ENCODE measurements at regions not wholly inside any gene's neighbourhood (a gene's known extent, or its start where the extent isn't known, plus 50 kb on each side); places are given as distances from the start of the nearest gene placed in this dataset.
A peak's percentile ranks its signal among the peaks of the same experiment; 100 is the strongest.

- Histone ChIP-seq H2BK15ac (ENCODE audit: low read length) (no peak overlapping the region), H2BK120ac (ENCODE audit: low read depth, low read length) (no peak overlapping the region), H3K27ac (replicated peaks; ENCODE audit: low read length) (no peak overlapping the region), H2BK12ac (ENCODE audit: low read length) (no peak overlapping the region), H3K4me1 (ENCODE audit: control insufficient read depth in 2 of 2, insufficient read depth in 1 of 2, low read depth in 1 of 2, low read length in 2 of 2) (peaks cover 28 to 29% of the 10 kb centered on the region in 2 donors), H3K14ac (ENCODE audit: low read length) (no peak overlapping the region), H3K79me1 (ENCODE audit: low read depth, low read length) (no peaks in the 10 kb centered on the region), H4K91ac (ENCODE audit: low read depth, low read length, poor library complexity) (no peak overlapping the region), H3K9ac (ENCODE audit: low read depth, low read length, poor library complexity) (no peak overlapping the region), H3K18ac (ENCODE audit: low read length) (peak overlapping the region; percentile 13), H4K8ac (ENCODE audit: low read depth, low read length) (no peak overlapping the region), H3K4ac (ENCODE audit: low read length) (no peak overlapping the region), H2AFZ (ENCODE audit: low read length) (no peak overlapping the region), H3K9me3 (replicated peaks in 1 of 2; ENCODE audit: control insufficient read depth in 2 of 2, insufficient read depth in 1 of 2, low read depth in 1 of 2, low read length in 2 of 2) (no peaks in the 10 kb centered on the region), H2AK5ac (ENCODE audit: low read depth, low read length) (peak overlapping the region; percentile 81), H3K36me3 (replicated peaks in 1 of 2; ENCODE audit: control insufficient read depth in 2 of 2, insufficient read depth in 2 of 2, low read length in 2 of 2) (no peaks in the 10 kb centered on the region), H3K27me3 (ENCODE audit: control insufficient read depth in 3 of 3, insufficient read depth in 3 of 3, low read depth in 1 of 3, low read length in 3 of 3) (peaks cover 0 to 19% (median 0%) of the 10 kb centered on the region in 3 experiments), H2BK5ac (ENCODE audit: low read length) (no peak overlapping the region), H3K4me3 (ENCODE audit: low read length in 2 of 2) (no peak overlapping the region), H3K23ac (ENCODE audit: low read depth, low read length, poor library complexity) (no peak overlapping the region), H3K4me2 (ENCODE audit: insufficient read depth, low read length, poor library complexity, severe bottlenecking) (no peak overlapping the region)
- DNase-seq (ENCODE audit: low spot score): no peak
- no CpG with 5 or more reads among the region's 5 CpGs for WGBS, 2 donors (ENCODE audit: extremely low coverage in 2 of 2, insufficient read length in 2 of 2, insufficient replicate concordance in 1 of 2)
Measured at GRCh38 chrX:68895778-68896177, 67.0 kb downstream of the EFNB1 start.

- H2AK5ac ChIP-seq (ENCODE audit: low read depth, low read length): peak overlapping the region; percentile 81
- H3K27me3 ChIP-seq (ENCODE audit: control insufficient read depth in 3 of 3, insufficient read depth in 3 of 3, low read depth in 1 of 3, low read length in 3 of 3): peaks cover 0 to 19% (median 0%) of the 10 kb centered on the region in 3 experiments
- no peak overlapping the region for H2BK12ac ChIP-seq (ENCODE audit: low read length)
- WGBS, 2 donors (ENCODE audit: extremely low coverage in 2 of 2, insufficient read length in 2 of 2, insufficient replicate concordance in 1 of 2): no CpG with 5 or more reads among the region's 4 CpGs
- H3K4ac ChIP-seq (ENCODE audit: low read length): no peak overlapping the region
- H3K4me3 ChIP-seq (ENCODE audit: low read length in 2 of 2): peak overlapping the region in 1 of 2 donors; percentile 19
- H3K4me2 ChIP-seq (ENCODE audit: insufficient read depth, low read length, poor library complexity, severe bottlenecking): peak overlapping the region; percentile 40
- H3K14ac ChIP-seq (ENCODE audit: low read length): no peak overlapping the region
- H2BK15ac ChIP-seq (ENCODE audit: low read length): no peak overlapping the region
- no peak for DNase-seq (ENCODE audit: low spot score)
- H2BK5ac ChIP-seq (ENCODE audit: low read length): no peak overlapping the region
- H3K27ac ChIP-seq (replicated peaks; ENCODE audit: low read length): peak overlapping the region; percentile 90
- H3K36me3 ChIP-seq (replicated peaks in 1 of 2; ENCODE audit: control insufficient read depth in 2 of 2, insufficient read depth in 2 of 2, low read length in 2 of 2): no peaks in the 10 kb centered on the region
- no peak overlapping the region for H2BK120ac ChIP-seq (ENCODE audit: low read depth, low read length)
- peak overlapping the region; percentile 92 for H2AFZ ChIP-seq (ENCODE audit: low read length)
- peak overlapping the region; percentile 60 for H3K9ac ChIP-seq (ENCODE audit: low read depth, low read length, poor library complexity)
- peak overlapping the region; percentile 83 for H3K18ac ChIP-seq (ENCODE audit: low read length)
- no peaks in the 10 kb centered on the region for H3K79me1 ChIP-seq (ENCODE audit: low read depth, low read length)
- H4K8ac ChIP-seq (ENCODE audit: low read depth, low read length): no peak overlapping the region
- no peaks in the 10 kb centered on the region for H3K9me3 ChIP-seq (replicated peaks in 1 of 2; ENCODE audit: control insufficient read depth in 2 of 2, insufficient read depth in 1 of 2, low read depth in 1 of 2, low read length in 2 of 2)
- H3K4me1 ChIP-seq (ENCODE audit: control insufficient read depth in 2 of 2, insufficient read depth in 1 of 2, low read depth in 1 of 2, low read length in 2 of 2): peaks cover 28 to 29% of the 10 kb centered on the region in 2 donors
- H4K91ac ChIP-seq (ENCODE audit: low read depth, low read length, poor library complexity): peak overlapping the region; percentile 64
- no peak overlapping the region for H3K23ac ChIP-seq (ENCODE audit: low read depth, low read length, poor library complexity)
Measured at GRCh38 chrX:68895341-68895755, 66.5 kb downstream of the EFNB1 start.

- H2BK5ac ChIP-seq (ENCODE audit: low read length): peak overlapping the region; percentile 88
- H4K91ac ChIP-seq (ENCODE audit: low read depth, low read length, poor library complexity): peak overlapping the region; percentile 64
Measured at GRCh38 chrX:68894513-68895340, 65.9 kb downstream of the EFNB1 start.

GRCh38 chrX:68894142-68894512 lies 65.3 kb downstream of the EFNB1 start:
- H2AFZ ChIP-seq (ENCODE audit: low read length): peak overlapping the region; percentile 92
- H3K4me2 ChIP-seq (ENCODE audit: insufficient read depth, low read length, poor library complexity, severe bottlenecking): no peak overlapping the region
- no peak overlapping the region for H3K4me3 ChIP-seq (ENCODE audit: low read length in 2 of 2)
- no peak overlapping the region for H4K91ac ChIP-seq (ENCODE audit: low read depth, low read length, poor library complexity)
- DNase-seq (ENCODE audit: low spot score): no peak
- peak overlapping the region; percentile 70 for H3K9ac ChIP-seq (ENCODE audit: low read depth, low read length, poor library complexity)
- peak overlapping the region; percentile 79 for H3K27ac ChIP-seq (replicated peaks; ENCODE audit: low read length)
- H2BK5ac ChIP-seq (ENCODE audit: low read length): peak overlapping the region; percentile 88
- no peak overlapping the region for H3K14ac ChIP-seq (ENCODE audit: low read length)
- peaks cover 0 to 15% (median 0%) of the 10 kb centered on the region in 3 experiments for H3K27me3 ChIP-seq (ENCODE audit: control insufficient read depth in 3 of 3, insufficient read depth in 3 of 3, low read depth in 1 of 3, low read length in 3 of 3)
- no peaks in the 10 kb centered on the region for H3K36me3 ChIP-seq (replicated peaks in 1 of 2; ENCODE audit: control insufficient read depth in 2 of 2, insufficient read depth in 2 of 2, low read length in 2 of 2)
- peak overlapping the region; percentile 73 for H2BK12ac ChIP-seq (ENCODE audit: low read length)
- H2BK15ac ChIP-seq (ENCODE audit: low read length): peak overlapping the region; percentile 49
- no peak overlapping the region for H3K23ac ChIP-seq (ENCODE audit: low read depth, low read length, poor library complexity)
- H3K18ac ChIP-seq (ENCODE audit: low read length): peak overlapping the region; percentile 84
- H4K8ac ChIP-seq (ENCODE audit: low read depth, low read length): no peak overlapping the region
- peak overlapping the region; percentile 99 for H2BK120ac ChIP-seq (ENCODE audit: low read depth, low read length)
- no peaks in the 10 kb centered on the region for H3K79me1 ChIP-seq (ENCODE audit: low read depth, low read length)
- peak overlapping the region; percentile 94 for H2AK5ac ChIP-seq (ENCODE audit: low read depth, low read length)
- no CpG with 5 or more reads among the region's 8 CpGs for WGBS, 2 donors (ENCODE audit: extremely low coverage in 2 of 2, insufficient read length in 2 of 2, insufficient replicate concordance in 1 of 2)
- H3K4ac ChIP-seq (ENCODE audit: low read length): peak overlapping the region; percentile 53
- H3K4me1 ChIP-seq (ENCODE audit: control insufficient read depth in 2 of 2, insufficient read depth in 1 of 2, low read depth in 1 of 2, low read length in 2 of 2): peaks cover 28 to 29% of the 10 kb centered on the region in 2 donors
- H3K9me3 ChIP-seq (replicated peaks in 1 of 2; ENCODE audit: control insufficient read depth in 2 of 2, insufficient read depth in 1 of 2, low read depth in 1 of 2, low read length in 2 of 2): no peaks in the 10 kb centered on the region

More at GRCh38 chrX:68894513-68895340, 65.9 kb downstream of the EFNB1 start:
- Histone ChIP-seq H3K4me2 (ENCODE audit: insufficient read depth, low read length, poor library complexity, severe bottlenecking) (peak overlapping the region; percentile 40), H3K27ac (replicated peaks; ENCODE audit: low read length) (peak overlapping the region; percentile 90), H2BK15ac (ENCODE audit: low read length) (no peak overlapping the region), H3K9ac (ENCODE audit: low read depth, low read length, poor library complexity) (peak overlapping the region; percentile 70), H3K4ac (ENCODE audit: low read length) (no peak overlapping the region), H3K79me1 (ENCODE audit: low read depth, low read length) (no peaks in the 10 kb centered on the region), H2AFZ (ENCODE audit: low read length) (peak overlapping the region; percentile 92), H4K8ac (ENCODE audit: low read depth, low read length) (no peak overlapping the region), H2BK120ac (ENCODE audit: low read depth, low read length) (peak overlapping the region; percentile 99), H3K18ac (ENCODE audit: low read length) (peak overlapping the region; percentile 84), H3K36me3 (replicated peaks in 1 of 2; ENCODE audit: control insufficient read depth in 2 of 2, insufficient read depth in 2 of 2, low read length in 2 of 2) (no peaks in the 10 kb centered on the region), H3K9me3 (replicated peaks in 1 of 2; ENCODE audit: control insufficient read depth in 2 of 2, insufficient read depth in 1 of 2, low read depth in 1 of 2, low read length in 2 of 2) (no peaks in the 10 kb centered on the region), H3K23ac (ENCODE audit: low read depth, low read length, poor library complexity) (no peak overlapping the region), H2BK12ac (ENCODE audit: low read length) (no peak overlapping the region), H3K14ac (ENCODE audit: low read length) (no peak overlapping the region), H3K4me3 (ENCODE audit: low read length in 2 of 2) (peak overlapping the region in 1 of 2 donors; percentile 19), H3K27me3 (ENCODE audit: control insufficient read depth in 3 of 3, insufficient read depth in 3 of 3, low read depth in 1 of 3, low read length in 3 of 3) (peaks cover 0 to 19% (median 0%) of the 10 kb centered on the region in 3 experiments), H2AK5ac (ENCODE audit: low read depth, low read length) (peak overlapping the region; percentile 94), H3K4me1 (ENCODE audit: control insufficient read depth in 2 of 2, insufficient read depth in 1 of 2, low read depth in 1 of 2, low read length in 2 of 2) (peaks cover 28 to 29% of the 10 kb centered on the region in 2 donors)
- peak; percentile 73 for DNase-seq (ENCODE audit: low spot score)
- no CpG with 5 or more reads among the region's 49 CpGs for WGBS, 2 donors (ENCODE audit: extremely low coverage in 2 of 2, insufficient read length in 2 of 2, insufficient replicate concordance in 1 of 2)

Measured in neuronal stem cell (in vitro differentiated cells).